Mucosa of stomach (tissue), 1 donor: ENCODE measurements at regions not wholly inside any gene's neighbourhood (a gene's known extent, or its start where the extent isn't known, plus 50 kb on each side); places are given as distances from the start of the nearest gene placed in this dataset.
"Not testable (repeated sequence)": the region's sequence is repeated elsewhere in the genome, so short reads cannot be mapped to it uniquely, and the experiment has no call there.

Experiments used
- H3K27me3 ChIP-seq: one replicate; pipeline ENCODE4 v1.7.0; 2013; ENCODE audit warnings: mild to moderate bottlenecking, low read length; ENCODE audit not compliant: control insufficient read depth, insufficient read depth
- H3K36me3 ChIP-seq: one replicate; pipeline ENCODE4 v1.7.0; 2013; ENCODE audit warnings: low read length; ENCODE audit not compliant: control insufficient read depth, insufficient read depth
- H3K4me1 ChIP-seq: one replicate; pipeline ENCODE4 v1.7.0; 2013; ENCODE audit warnings: mild to moderate bottlenecking, low read length; ENCODE audit not compliant: control insufficient read depth, insufficient read depth
- H3K4me3 ChIP-seq: one replicate; pipeline ENCODE4 v1.7.0; 2013; ENCODE audit warnings: low read length
- H3K9ac ChIP-seq: one replicate; pipeline ENCODE4 v1.7.0; 2013; ENCODE audit warnings: mild to moderate bottlenecking, low read length, moderate library complexity
- H3K9me3 ChIP-seq: one replicate; pipeline ENCODE4 v1.7.0; 2013; ENCODE audit warnings: mild to moderate bottlenecking, low read length, moderate library complexity; ENCODE audit not compliant: control insufficient read depth
- donor health status: Pancreatic carcinoma.

- H3K4me1 ChIP-seq, result no peaks in the 10 kb centered on the region
- H3K36me3 ChIP-seq, result no peaks in the 10 kb centered on the region
- no peak overlapping the region for H3K4me3 ChIP-seq
- H3K9me3 ChIP-seq, result no peaks in the 10 kb centered on the region
- H3K9ac ChIP-seq, result no peak overlapping the region
- no peaks in the 10 kb centered on the region for H3K27me3 ChIP-seq
Measured at GRCh38 chr7:35889001-35889400, 88.1 kb downstream of the SEPTIN7 start.

GRCh38 chr7:35889870-35890269 lies 89.0 kb downstream of the SEPTIN7 start:
- no peaks in the 10 kb centered on the region for H3K4me1 ChIP-seq
- H3K27me3 ChIP-seq, result no peaks in the 10 kb centered on the region
- H3K4me3 ChIP-seq, result no peak overlapping the region
- no peak overlapping the region for H3K9ac ChIP-seq
- no peaks in the 10 kb centered on the region for H3K9me3 ChIP-seq
- H3K36me3 ChIP-seq, result no peaks in the 10 kb centered on the region

- H3K27me3 ChIP-seq, result no peaks in the 10 kb centered on the region
- H3K4me1 ChIP-seq, result no peaks in the 10 kb centered on the region
- H3K9ac ChIP-seq, result no peak overlapping the region
- H3K4me3 ChIP-seq, result no peak overlapping the region
- H3K9me3 ChIP-seq, result no peaks in the 10 kb centered on the region
- H3K36me3 ChIP-seq, result no peaks in the 10 kb centered on the region
Measured at GRCh38 chr7:35891004-35891830, 90.4 kb downstream of the SEPTIN7 start.

DNA sequence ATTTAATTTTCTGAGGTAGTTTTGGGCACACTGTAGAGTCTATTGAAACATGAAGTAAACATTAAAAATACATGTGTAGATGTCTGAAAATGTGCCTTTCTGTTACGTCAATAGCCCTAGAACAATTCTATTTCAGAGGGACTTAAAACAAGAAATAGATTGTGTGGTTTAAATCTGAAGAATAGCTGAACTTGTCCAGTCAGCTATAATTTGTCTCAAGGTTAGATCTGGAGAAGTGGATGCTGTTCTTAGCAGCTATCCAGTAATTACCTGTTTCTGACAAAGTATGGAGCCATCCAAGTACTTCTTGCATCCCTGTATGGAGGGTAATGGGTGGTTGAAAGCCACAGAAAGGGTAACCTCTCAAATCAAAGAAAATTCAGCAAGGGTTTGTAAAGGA lies 92.8 kb downstream of the SEPTIN7 start:
- Histone ChIP-seq H3K9me3 (no peaks in the 10 kb centered on the region), H3K27me3 (no peaks in the 10 kb centered on the region), H3K9ac (no peak overlapping the region), H3K36me3 (no peaks in the 10 kb centered on the region), H3K4me1 (no peaks in the 10 kb centered on the region), H3K4me3 (no peak overlapping the region)

DNA sequence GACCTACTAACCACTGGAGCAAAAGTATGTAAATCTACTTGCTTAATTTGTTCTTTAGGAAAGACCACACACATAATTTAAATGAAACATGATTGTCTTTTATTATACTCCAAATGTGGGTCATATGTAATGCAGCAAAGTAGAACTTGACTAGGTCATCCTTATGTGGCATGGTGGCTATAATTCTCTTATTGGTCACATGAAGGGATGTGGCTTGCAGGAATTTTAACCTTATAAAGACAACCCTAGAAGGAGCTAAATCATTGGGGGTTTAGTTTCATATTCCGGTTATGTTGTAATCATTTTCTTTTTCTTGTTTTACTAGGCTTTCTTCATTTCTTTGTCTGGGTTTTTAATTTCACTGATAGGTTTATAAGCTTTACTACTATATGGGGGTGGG lies 93.9 kb downstream of the SEPTIN7 start:
- Histone ChIP-seq H3K9ac (no peak overlapping the region), H3K4me3 (no peak overlapping the region), H3K4me1 (no peaks in the 10 kb centered on the region), H3K9me3 (no peaks in the 10 kb centered on the region), H3K36me3 (no peaks in the 10 kb centered on the region), H3K27me3 (no peaks in the 10 kb centered on the region)

DNA sequence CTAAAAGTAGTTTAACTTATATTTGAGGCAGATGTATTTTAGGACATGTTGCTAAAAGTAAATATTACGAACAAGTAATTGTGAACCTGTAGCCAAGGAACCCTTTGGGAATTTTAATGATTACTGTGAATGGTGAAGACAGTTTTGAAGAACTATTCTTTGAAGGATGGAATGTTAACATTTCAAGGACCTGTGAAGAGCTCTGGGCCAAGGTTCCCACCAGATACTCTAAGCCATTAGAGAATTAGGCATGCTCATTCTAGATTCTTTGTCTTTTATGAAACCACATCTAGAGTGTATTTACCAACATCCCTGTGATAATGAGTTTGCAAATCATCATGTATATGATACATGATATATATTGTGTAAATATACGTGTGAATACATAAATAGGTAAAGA lies 99.8 kb downstream of the SEPTIN7 start:
- Histone ChIP-seq H3K9ac (no peak overlapping the region), H3K4me1 (no peaks in the 10 kb centered on the region), H3K36me3 (peaks cover 6% of the 10 kb centered on the region), H3K9me3 (no peaks in the 10 kb centered on the region), H3K4me3 (no peak overlapping the region), H3K27me3 (no peaks in the 10 kb centered on the region)

DNA sequence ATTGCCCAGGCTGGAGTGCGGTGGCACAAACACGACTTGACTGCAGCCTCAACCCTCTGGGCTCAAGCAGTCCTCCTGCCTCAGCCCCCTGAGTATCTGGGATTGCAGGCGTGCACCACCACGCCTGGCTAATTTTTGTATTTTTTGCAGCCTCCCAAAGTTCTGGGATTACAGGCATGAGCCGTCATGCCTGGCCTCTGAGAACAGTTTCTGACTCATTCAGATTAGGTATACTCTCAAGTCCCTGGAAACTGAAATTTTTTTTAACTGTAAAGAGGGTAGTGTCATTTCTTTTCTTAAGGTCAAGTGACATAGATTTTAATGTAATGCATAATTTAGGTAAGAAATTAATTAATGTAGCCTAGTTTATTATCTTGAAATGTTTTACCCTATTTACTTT lies 104.7 kb downstream of the SEPTIN7 start:
- no peak overlapping the region for H3K9ac ChIP-seq
- peaks cover 3% of the 10 kb centered on the region for H3K36me3 ChIP-seq
- H3K27me3 ChIP-seq, result no peaks in the 10 kb centered on the region
- no peaks in the 10 kb centered on the region for H3K4me1 ChIP-seq
- no peaks in the 10 kb centered on the region for H3K9me3 ChIP-seq
- H3K4me3 ChIP-seq, result no peak overlapping the region

GRCh38 chr7:35906191-35906908 lies 105.5 kb downstream of the SEPTIN7 start:
- no peaks in the 10 kb centered on the region for H3K9me3 ChIP-seq
- no peaks in the 10 kb centered on the region for H3K4me1 ChIP-seq
- H3K27me3 ChIP-seq, result no peaks in the 10 kb centered on the region
- no peak overlapping the region for H3K4me3 ChIP-seq
- H3K36me3 ChIP-seq, result no peaks in the 10 kb centered on the region
- H3K9ac ChIP-seq, result no peak overlapping the region

GRCh38 chr7:35908331-35909216 lies 107.7 kb downstream of the SEPTIN7 start:
- Histone ChIP-seq H3K27me3 (no peaks in the 10 kb centered on the region), H3K9ac (no peak overlapping the region), H3K4me3 (no peak overlapping the region), H3K9me3 (no peaks in the 10 kb centered on the region), H3K4me1 (no peaks in the 10 kb centered on the region), H3K36me3 (no peaks in the 10 kb centered on the region)

GRCh38 chr7:35909870-35910357 lies 109.1 kb downstream of the SEPTIN7 start:
- H3K4me3 ChIP-seq, result no peak overlapping the region
- H3K9ac ChIP-seq, result no peak overlapping the region
- H3K4me1 ChIP-seq, result no peaks in the 10 kb centered on the region
- H3K9me3 ChIP-seq, result no peaks in the 10 kb centered on the region
- H3K27me3 ChIP-seq, result no peaks in the 10 kb centered on the region
- H3K36me3 ChIP-seq, result no peaks in the 10 kb centered on the region

DNA sequence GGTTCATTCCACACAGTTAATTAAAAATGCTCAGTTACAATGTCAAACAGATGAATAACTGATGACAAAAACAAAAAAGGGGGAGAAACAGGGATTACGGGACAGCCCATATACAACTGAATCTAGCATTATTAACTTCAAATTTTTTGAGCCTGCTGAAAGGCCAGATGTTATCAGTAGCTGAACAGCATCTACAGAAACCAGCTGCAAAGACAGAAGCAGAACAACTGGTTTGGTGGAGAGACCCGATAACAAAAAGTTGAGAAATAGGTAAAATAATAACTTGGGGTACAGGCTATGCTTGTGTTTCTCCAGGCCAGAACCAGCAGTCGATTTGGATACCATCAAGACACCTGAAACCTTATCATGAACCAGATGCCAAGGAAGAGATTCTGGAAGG lies 109.8 kb downstream of the SEPTIN7 start:
- not testable (repeated sequence) for H3K9me3 ChIP-seq, H3K4me1 ChIP-seq, H3K9ac ChIP-seq, H3K36me3 ChIP-seq, H3K27me3 ChIP-seq, H3K4me3 ChIP-seq

DNA sequence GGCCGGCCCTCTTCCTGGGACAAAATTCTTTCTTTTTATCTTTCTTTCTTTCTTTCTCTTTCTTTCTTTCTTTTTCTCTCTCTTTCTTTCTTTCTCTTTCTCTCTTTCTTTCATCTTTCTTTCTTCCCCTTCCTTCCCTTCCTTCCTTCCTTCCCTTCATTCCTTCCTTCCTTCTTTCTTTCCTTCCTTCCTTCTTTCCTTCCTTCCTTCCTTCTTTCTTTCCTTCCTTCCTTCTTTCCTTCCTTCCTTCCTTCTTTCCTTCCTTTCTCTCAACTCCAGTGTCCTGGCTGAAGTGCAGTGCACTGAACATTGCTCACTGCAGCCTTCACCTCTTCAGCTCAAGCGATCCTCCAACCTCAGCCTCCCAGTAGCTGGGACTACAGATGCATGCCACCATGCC lies 112.5 kb downstream of the SEPTIN7 start:
- H3K4me3 ChIP-seq, H3K36me3 ChIP-seq, H3K4me1 ChIP-seq, H3K9ac ChIP-seq, H3K27me3 ChIP-seq, H3K9me3 ChIP-seq: not testable (repeated sequence)
